GM21723 (cell line): ENCODE measurements at regions not wholly inside any gene's neighbourhood (a gene's known extent, or its start where the extent isn't known, plus 50 kb on each side); places are given as distances from the start of the nearest gene placed in this dataset.
A peak's percentile ranks its signal among the peaks of the same experiment; 100 is the strongest.
"Not testable (repeated sequence)": the region's sequence is repeated elsewhere in the genome, so short reads cannot be mapped to it uniquely, and the experiment has no call there.

ENCODE experiments used
- ATAC-seq: cut with Tn5 transposase; IDR thresholded peaks from one replicate; pipeline ENCODE4 v1.9.1; 2021; ENCODE audit warnings: mild to moderate bottlenecking, moderate library complexity; ENCODE audit not compliant: unreplicated experiment

DNA sequence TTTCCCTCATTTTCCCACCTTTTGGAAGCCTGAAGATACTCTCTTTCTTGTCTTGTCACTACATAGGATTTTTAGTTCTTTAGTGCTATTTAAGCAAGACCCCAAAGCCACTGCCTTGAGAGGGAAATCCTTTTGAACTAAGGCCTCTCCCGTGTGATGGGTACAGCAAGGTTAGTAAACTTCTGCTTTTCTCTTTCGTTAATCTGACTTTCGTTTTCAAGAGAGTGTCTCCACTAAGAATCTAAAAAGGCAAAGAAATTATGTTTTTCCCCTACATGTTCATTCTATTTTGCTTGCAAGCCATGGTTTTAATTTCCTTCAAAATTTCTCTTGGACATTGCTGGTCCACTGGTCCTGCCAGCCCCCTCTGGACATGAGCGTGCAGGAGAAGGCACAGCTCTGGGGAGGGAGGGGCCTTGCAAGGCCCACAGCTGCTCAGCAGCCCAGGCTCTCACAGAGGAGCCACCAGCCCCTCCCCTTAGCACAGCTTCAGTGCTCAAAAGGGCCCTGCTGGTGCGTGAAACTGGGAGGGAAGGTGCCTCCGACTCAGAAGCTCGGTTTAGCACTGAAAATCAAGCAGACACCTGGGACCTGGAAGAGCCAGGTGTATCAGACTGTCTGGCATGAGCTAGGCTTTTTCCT lies 210.9 kb upstream of the GALNT2 start:
- peak; percentile 97 for ATAC-seq

- ATAC-seq = no peak
Observed at GRCh38 chr1:229857585-229857984, 209.5 kb upstream of the GALNT2 start.

- ATAC-seq = no peak
Observed at GRCh38 chr1:229859026-229859425, 208.0 kb upstream of the GALNT2 start.

GRCh38 chr1:229860926-229861325 lies 206.1 kb upstream of the GALNT2 start:
- ATAC-seq = no peak

DNA sequence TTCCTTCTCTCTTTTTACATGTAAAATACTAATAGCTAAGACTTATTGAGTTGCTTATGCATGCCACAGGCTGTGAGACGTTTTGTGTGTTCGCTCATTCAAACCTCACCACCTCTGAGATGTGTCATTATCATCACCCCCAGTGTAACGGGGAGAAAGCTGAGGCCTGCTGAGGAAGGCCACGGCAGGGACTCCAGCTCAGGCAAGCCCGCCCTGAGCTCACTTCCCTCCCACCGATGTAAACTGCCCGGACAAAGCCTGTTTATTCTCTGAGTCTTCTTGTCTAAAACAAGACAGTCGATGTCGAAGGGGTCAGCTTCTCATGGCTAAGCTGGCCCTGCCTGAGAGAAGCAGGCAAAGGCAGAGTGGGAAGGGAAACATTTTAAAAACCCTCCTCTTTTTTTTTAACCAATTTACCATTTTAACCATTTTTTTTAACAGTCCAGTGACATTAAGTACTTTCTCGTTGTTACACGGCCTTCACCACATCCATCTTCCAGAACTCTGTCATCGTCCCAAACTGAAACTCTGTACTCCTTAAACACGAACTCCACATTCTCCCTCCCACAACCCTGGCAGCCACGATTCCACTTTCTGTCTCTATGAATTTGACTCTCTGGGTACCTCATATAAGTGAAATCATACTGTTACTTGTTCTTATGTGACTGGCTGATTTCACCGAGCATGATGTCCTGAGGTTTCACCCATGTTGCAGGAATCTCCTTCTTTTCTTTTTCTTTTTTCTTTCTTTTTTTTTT lies 204.8 kb upstream of the GALNT2 start:
- ATAC-seq = no peak

DNA sequence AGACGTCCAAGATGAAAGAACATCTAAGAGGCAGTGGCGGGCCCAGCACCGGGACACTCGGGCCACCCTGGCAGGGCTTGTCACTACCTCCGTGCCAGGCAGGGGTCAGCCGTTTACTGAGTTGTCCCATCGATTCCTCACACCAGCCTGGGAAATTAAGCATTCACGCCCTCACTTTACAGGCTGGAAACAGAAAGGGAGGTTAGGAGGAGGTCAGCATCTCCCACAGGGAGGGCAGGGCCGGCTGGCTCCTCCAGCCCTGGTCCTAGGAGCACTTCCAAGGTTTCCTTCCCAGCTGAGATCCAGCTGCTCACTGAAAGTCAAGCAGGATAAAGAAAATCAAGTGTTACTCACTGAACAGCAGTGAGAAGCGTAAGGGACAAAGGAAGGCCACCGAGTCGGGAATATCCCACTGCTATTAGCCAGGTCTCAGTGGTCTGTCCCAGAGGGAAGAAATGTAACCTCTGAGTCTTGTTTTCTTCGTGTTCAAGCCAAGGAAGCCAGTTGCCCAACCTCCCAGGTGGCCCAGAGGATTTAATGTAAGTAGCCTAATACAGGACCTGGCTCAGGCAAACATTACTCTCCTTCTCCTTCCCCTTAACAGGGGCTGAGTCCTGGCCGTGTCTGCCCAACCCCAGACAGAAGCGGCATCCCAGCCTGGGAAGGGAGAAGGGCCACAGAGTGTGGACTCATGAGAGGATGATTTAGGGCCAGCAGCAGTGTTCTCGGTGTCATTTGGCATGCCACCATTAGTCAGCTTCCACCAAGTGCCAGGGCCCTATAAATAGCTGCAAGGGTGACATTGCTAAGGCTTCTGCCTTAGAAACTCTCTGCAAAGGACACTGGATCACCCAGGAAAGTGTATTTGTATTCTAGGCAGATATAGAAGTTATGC lies 203.1 kb upstream of the GALNT2 start:
- ATAC-seq = no peak

DNA sequence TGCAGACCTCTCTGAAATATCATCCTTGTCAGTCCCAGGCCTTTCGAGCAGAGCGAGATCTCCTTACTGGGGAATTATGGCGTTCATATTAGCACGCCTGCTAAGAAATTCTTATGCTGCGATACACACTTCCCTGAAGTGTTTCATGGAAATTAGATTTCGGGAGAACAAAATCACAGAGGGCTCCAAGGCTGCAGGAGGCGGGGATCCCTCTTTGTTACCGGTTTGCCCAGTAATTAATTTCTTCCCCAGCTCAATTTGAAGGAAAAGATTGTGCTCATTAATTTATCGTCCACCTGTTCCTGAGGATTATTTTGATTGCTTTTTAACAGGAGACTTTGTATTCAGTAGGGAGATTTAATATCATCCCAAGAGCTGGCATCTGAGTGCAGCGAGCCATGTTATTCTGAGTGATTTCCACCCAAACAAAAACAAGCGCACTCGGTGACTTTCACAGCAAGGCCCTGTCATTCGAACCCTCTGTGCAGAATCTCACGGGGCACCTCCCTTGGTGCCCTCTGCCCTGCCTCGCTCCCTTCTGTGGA lies 202.3 kb upstream of the GALNT2 start:
- no peak for ATAC-seq

DNA sequence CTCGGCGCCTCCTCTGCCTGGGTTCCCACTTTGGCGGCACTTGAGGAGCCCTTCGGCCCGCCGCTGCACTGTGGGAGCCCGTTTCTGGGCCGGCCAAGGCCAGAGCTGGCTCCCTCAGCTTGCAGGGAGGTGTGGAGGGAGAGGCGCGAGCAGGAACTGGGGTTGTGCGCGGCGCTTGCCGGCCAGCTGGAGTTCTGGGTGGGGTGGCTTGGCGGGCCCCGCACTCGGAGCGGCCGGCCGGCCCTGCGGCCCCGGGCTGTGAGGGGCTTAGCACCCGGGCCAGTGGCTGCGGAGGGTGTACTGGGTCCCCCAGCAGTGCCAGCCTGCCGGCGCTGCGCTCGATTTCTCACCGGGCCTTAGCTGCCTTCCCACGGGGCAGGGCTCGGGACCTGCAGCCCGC lies 201.7 kb upstream of the GALNT2 start:
- ATAC-seq = not testable (repeated sequence)

DNA sequence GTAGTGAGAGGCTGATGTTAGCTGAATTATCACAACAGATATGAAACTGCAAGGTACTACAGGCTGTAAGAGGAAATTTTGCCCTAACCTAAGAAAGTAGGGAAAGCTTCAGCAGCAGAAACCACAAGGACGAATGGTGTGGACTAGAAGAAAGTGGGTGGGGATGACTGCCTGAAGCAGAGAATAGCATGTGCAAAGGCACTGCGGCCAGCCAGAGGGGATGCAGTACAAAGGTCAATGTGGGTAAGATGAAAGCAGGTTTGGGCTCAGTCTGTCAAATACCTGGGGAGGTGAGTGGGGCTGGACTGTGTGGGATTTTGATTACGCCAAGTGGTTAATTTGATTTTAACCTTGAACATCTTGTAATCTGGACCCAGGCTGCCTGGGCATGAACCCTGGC lies 199.3 kb upstream of the GALNT2 start:
- no peak for ATAC-seq

- no peak for ATAC-seq
Observed at GRCh38 chr1:229869240-229869639, 197.8 kb upstream of the GALNT2 start.

DNA sequence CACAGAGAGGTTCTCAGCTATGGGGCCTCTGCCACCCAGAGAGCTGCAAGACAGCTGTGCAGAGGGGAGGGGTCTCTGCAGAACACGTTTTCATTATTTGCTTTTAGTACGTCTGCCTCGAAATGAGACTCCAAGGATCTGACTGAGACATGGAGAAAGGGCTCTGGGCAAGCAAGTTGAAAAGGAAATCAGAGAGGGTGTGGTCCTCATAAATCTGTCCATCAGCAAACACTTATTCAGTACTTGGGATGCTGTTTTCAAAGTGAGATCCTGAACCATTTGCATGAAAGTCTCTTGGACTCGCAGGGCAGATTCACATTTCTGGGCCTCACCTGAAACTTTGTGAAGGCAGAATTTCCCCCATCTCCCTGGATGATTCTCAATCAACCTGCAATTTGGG lies 197.4 kb upstream of the GALNT2 start:
- ATAC-seq = no peak

- ATAC-seq = no peak
Observed at GRCh38 chr1:229870381-229870780, 196.7 kb upstream of the GALNT2 start.

- no peak for ATAC-seq
Observed at GRCh38 chr1:229871078-229871676, 195.9 kb upstream of the GALNT2 start.

DNA sequence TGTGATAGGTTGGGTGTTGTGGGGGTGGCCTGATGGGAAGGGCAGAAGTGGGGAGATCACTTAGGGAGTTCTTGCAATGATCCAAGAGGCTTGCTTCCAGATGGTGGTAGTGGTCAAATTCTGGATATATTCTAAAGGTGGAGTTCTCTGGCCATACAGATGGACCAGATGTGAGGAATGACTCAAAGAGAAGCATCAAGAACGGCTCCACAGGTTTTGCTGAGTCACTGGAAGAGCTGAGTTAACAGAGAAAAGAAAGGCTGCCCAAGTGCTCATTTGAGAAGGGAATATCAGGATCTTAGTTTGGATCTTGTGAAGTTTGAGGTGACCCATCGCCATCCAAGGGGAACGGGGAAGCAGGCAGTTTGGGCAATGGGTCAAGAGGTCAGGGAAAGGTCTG lies 192.9 kb upstream of the GALNT2 start:
- no peak for ATAC-seq

GRCh38 chr1:229874609-229875008 lies 192.4 kb upstream of the GALNT2 start:
- no peak for ATAC-seq

GRCh38 chr1:229875086-229875485 lies 192.0 kb upstream of the GALNT2 start:
- no peak for ATAC-seq

- no peak for ATAC-seq
Observed at GRCh38 chr1:229879746-229880145, 187.3 kb upstream of the GALNT2 start.

- ATAC-seq = no peak
Observed at GRCh38 chr1:229880271-229881170, 186.5 kb upstream of the GALNT2 start.

- ATAC-seq = no peak
Observed at GRCh38 chr1:229882621-229883020, 184.4 kb upstream of the GALNT2 start.
